ENCODE measurements at regions not wholly inside any gene's neighbourhood (a gene's known extent, or its start where the extent isn't known, plus 50 kb on each side); places are given as distances from the start of the nearest gene placed in this dataset.

DNA sequence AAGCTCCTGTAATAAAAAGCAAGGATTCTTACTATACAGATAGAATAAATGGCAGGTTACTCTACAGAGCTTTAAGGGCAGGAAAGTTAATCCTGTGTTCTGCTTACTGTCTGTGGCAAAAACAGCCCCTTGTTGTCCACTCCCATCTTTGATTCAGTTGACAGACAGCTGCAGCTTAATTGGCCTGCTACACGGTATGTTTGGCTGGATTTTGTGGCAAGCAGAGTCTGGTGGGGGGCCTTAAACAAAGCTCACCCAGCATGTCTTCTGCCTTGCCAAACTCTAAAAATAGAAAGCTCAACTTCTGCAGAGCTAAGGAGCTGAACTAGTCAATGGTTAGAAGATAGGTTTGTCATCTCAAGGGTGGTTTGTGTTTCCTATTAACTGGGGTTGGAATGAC lies 407.2 kb downstream of the HLX start:
- no peaks in the 10 kb centered on the region for H3K9me2 ChIP-seq (replicated peaks; ENCODE audit: low read length)
- no peak overlapping the region for H3K9ac ChIP-seq (ENCODE audit: low read length)
- peaks cover 7% of the 10 kb centered on the region; the same call in 1 of the 2 replicates for H3K4me1 ChIP-seq (ENCODE audit: insufficient read depth, low read length)
- no peaks in the 10 kb centered on the region for H3K27me3 ChIP-seq (ENCODE audit: low read length)
- H3K27ac ChIP-seq (ENCODE audit: low read length), result no peak overlapping the region
- H3F3A ChIP-seq (ENCODE audit: low read length, unreplicated experiment), result no peaks in the 10 kb centered on the region
- TF ChIP-seq EZH2 (IDR thresholded peaks at IDR 0.05; ENCODE audit: low read length, unreplicated experiment), result no peak
- TF ChIP-seq EZH2phosphoT487 (IDR thresholded peaks at IDR 0.05; ENCODE audit: borderline replicate concordance, low read length), result no peak
- no peak overlapping the region for H2AFZ ChIP-seq (ENCODE audit: low read length)
- H3K4me3 ChIP-seq (ENCODE audit: low read length), result no peak overlapping the region
- no peaks in the 10 kb centered on the region for H3K9me3 ChIP-seq (ENCODE audit: low read length)
- no TSS peak for BruUV-seq (replicated peaks)
- H3K79me2 ChIP-seq (ENCODE audit: low read length), result no peaks in the 10 kb centered on the region
- H4K20me1 ChIP-seq (ENCODE audit: low read length), result no peaks in the 10 kb centered on the region
- intact Hi-C loops (cut with micrococcal nuclease), result no loop called here
- ATAC-seq (no peak), DNase-seq (no peak)
- no peaks in the 10 kb centered on the region for H3K36me3 ChIP-seq (ENCODE audit: low read depth, low read length)
- ChIA-PET POLR2A (ENCODE audit: unreplicated experiment) (no interaction called here), CTCF (no interaction called here)
- no peak overlapping the region for H3K4me2 ChIP-seq (ENCODE audit: low read length)

DNA sequence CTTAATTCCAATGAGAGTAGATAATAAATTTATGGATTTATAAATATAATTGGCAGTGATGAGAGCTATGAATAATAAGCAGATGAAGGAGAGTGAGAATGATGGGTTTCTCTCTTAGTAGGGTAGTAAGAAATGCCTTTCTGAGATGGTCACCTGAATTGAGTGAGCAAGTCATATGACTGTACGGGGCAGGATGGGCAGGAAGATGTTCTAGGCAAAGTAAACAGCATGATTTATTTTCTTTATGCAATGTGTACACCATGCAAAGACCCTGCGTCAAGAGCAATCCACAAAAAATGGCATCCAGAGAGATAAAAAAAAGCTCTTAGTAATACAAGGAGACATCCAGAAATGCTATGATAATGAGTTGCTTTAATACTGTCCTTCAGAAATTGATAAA lies 409.9 kb downstream of the HLX start:
- H3K27me3 ChIP-seq (ENCODE audit: low read length), result no peaks in the 10 kb centered on the region
- no peaks in the 10 kb centered on the region for H3K9me3 ChIP-seq (ENCODE audit: low read length)
- ChIA-PET POLR2A (ENCODE audit: unreplicated experiment) (no interaction called here), CTCF (no interaction called here)
- H3K4me2 ChIP-seq (ENCODE audit: low read length), result no peak overlapping the region
- BruUV-seq (replicated peaks), result no TSS peak
- no peak overlapping the region for H3K4me3 ChIP-seq (ENCODE audit: low read length)
- no peaks in the 10 kb centered on the region for H3K9me2 ChIP-seq (replicated peaks; ENCODE audit: low read length)
- H3K9ac ChIP-seq (ENCODE audit: low read length), result no peak overlapping the region
- ATAC-seq, result peak; percentile 64
- no peaks in the 10 kb centered on the region for H3K36me3 ChIP-seq (ENCODE audit: low read depth, low read length)
- no peaks in the 10 kb centered on the region for H3K79me2 ChIP-seq (ENCODE audit: low read length)
- DNase-seq, result peak; percentile 47
- no peak overlapping the region for H2AFZ ChIP-seq (ENCODE audit: low read length)
- no peaks in the 10 kb centered on the region for H3F3A ChIP-seq (ENCODE audit: low read length, unreplicated experiment)
- intact Hi-C loops (cut with micrococcal nuclease), result no loop called here
- H3K4me1 ChIP-seq (ENCODE audit: insufficient read depth, low read length), result peaks cover 1% of the 10 kb centered on the region; the same call in 1 of the 2 replicates
- TF ChIP-seq EZH2phosphoT487 (IDR thresholded peaks at IDR 0.05; ENCODE audit: borderline replicate concordance, low read length) (no peak), EZH2 (IDR thresholded peaks at IDR 0.05; ENCODE audit: low read length, unreplicated experiment) (no peak)
- TF ChIP-seq, protein P1, sequence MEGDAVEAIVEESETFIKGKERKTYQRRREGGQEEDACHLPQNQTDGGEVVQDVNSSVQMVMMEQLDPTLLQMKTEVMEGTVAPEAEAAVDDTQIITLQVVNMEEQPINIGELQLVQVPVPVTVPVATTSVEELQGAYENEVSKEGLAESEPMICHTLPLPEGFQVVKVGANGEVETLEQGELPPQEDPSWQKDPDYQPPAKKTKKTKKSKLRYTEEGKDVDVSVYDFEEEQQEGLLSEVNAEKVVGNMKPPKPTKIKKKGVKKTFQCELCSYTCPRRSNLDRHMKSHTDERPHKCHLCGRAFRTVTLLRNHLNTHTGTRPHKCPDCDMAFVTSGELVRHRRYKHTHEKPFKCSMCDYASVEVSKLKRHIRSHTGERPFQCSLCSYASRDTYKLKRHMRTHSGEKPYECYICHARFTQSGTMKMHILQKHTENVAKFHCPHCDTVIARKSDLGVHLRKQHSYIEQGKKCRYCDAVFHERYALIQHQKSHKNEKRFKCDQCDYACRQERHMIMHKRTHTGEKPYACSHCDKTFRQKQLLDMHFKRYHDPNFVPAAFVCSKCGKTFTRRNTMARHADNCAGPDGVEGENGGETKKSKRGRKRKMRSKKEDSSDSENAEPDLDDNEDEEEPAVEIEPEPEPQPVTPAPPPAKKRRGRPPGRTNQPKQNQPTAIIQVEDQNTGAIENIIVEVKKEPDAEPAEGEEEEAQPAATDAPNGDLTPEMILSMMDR (conservative IDR thresholded peaks at IDR 0.05; ENCODE audit: low read depth, low read length), result no peak
- H4K20me1 ChIP-seq (ENCODE audit: low read length), result no peaks in the 10 kb centered on the region
- H3K27ac ChIP-seq (ENCODE audit: low read length), result no peak overlapping the region

DNA sequence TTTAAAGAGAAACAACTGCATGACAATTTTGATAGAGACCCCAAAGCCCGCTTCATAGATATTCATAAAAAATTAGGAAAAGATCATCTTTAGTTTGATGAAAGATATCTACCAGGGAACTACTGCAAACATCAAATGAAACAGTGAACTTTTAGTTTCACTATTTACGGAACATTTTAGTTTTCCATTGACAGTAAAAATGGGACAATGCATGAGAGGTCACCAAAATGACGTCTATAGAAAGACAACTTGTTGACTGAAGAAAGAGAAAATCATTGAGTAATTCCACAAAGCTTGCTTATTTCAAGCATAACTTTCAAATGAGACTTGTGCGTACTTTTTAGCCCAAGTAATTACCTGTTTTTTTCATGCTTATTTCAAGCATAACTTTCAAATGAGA lies 411.4 kb downstream of the HLX start:
- Histone ChIP-seq H3K4me1 (ENCODE audit: insufficient read depth, low read length) (no peaks in the 10 kb centered on the region), H3K9ac (ENCODE audit: low read length) (no peak overlapping the region), H3F3A (ENCODE audit: low read length, unreplicated experiment) (no peaks in the 10 kb centered on the region), H3K4me2 (ENCODE audit: low read length) (no peak overlapping the region), H2AFZ (ENCODE audit: low read length) (no peak overlapping the region), H3K27me3 (ENCODE audit: low read length) (no peaks in the 10 kb centered on the region), H3K79me2 (ENCODE audit: low read length) (no peaks in the 10 kb centered on the region), H3K36me3 (ENCODE audit: low read depth, low read length) (no peaks in the 10 kb centered on the region), H3K9me2 (replicated peaks; ENCODE audit: low read length) (no peaks in the 10 kb centered on the region), H3K4me3 (ENCODE audit: low read length) (no peak overlapping the region), H3K27ac (ENCODE audit: low read length) (no peak overlapping the region), H4K20me1 (ENCODE audit: low read length) (no peaks in the 10 kb centered on the region), H3K9me3 (ENCODE audit: low read length) (no peaks in the 10 kb centered on the region)
- ATAC-seq (no peak), DNase-seq (no peak)
- TF ChIP-seq, protein P1 (conservative IDR thresholded peaks at IDR 0.05; ENCODE audit: low read depth, low read length), result no peak
- TF ChIP-seq EZH2 (IDR thresholded peaks at IDR 0.05; ENCODE audit: low read length, unreplicated experiment) (no peak), EZH2phosphoT487 (IDR thresholded peaks at IDR 0.05; ENCODE audit: borderline replicate concordance, low read length) (no peak)
- ChIA-PET CTCF (no interaction called here), POLR2A (ENCODE audit: unreplicated experiment) (no interaction called here)
- intact Hi-C loops (cut with micrococcal nuclease), result no loop called here
- BruUV-seq (replicated peaks), result no TSS peak

Measured in PC-3 (cell line).